HG03066 (cell line): ENCODE measurements at regions not wholly inside any gene's neighbourhood (a gene's known extent, or its start where the extent isn't known, plus 50 kb on each side); places are given as distances from the start of the nearest gene placed in this dataset.
"Not testable (repeated sequence)": the region's sequence is repeated elsewhere in the genome, so short reads cannot be mapped to it uniquely, and the experiment has no call there.

Experiments
- ATAC-seq: cut with Tn5 transposase; IDR thresholded peaks from one replicate; pipeline ENCODE4 v1.9.1; 2021; ENCODE audit warnings: low read depth; ENCODE audit not compliant: unreplicated experiment

- ATAC-seq, result no peak
These were observed 84.3 kb upstream of the TAB2 start for GRCh38 chr6:149233056-149233715.

- ATAC-seq, result no peak
These were observed 83.2 kb upstream of the TAB2 start for GRCh38 chr6:149234051-149234962.

GRCh38 chr6:149235130-149235561, 82.4 kb upstream of the TAB2 start:
- ATAC-seq, result peak; percentile 89

- ATAC-seq, result no peak
These were observed 80.9 kb upstream of the TAB2 start for GRCh38 chr6:149236589-149236988.

- no peak for ATAC-seq
These were observed 80.0 kb upstream of the TAB2 start for GRCh38 chr6:149237464-149237863.

- ATAC-seq, result no peak
These were observed 77.8 kb upstream of the TAB2 start for GRCh38 chr6:149239573-149240209.

GRCh38 chr6:149242883-149243282, 74.6 kb upstream of the TAB2 start:
- no peak for ATAC-seq

- no peak for ATAC-seq
These were observed 73.4 kb upstream of the TAB2 start for GRCh38 chr6:149244105-149244504.

- peak; percentile 94 for ATAC-seq
These were observed 70.7 kb upstream of the TAB2 start for GRCh38 chr6:149246691-149247384.

- no peak for ATAC-seq
These were observed 70.1 kb upstream of the TAB2 start for GRCh38 chr6:149247385-149247763.

GRCh38 chr6:149248263-149248662, 69.2 kb upstream of the TAB2 start:
- not testable (repeated sequence) for ATAC-seq

- ATAC-seq, result no peak
These were observed 68.7 kb upstream of the TAB2 start for GRCh38 chr6:149248693-149249369.

GRCh38 chr6:149249370-149250357, 67.8 kb upstream of the TAB2 start:
- ATAC-seq, result no peak

GRCh38 chr6:149250951-149251350, 66.6 kb upstream of the TAB2 start:
- ATAC-seq, result no peak

GRCh38 chr6:149252622-149253021, 64.9 kb upstream of the TAB2 start:
- no peak for ATAC-seq

- ATAC-seq, result no peak
These were observed 63.3 kb upstream of the TAB2 start for GRCh38 chr6:149254253-149254652.

- ATAC-seq, result no peak
These were observed 57.8 kb upstream of the TAB2 start for GRCh38 chr6:149259753-149260152.

GRCh38 chr6:149260214-149260874, 57.2 kb upstream of the TAB2 start:
- no peak for ATAC-seq
